Kidney (tissue), 13 donors: ENCODE measurements at regions not wholly inside any gene's neighbourhood (a gene's known extent, or its start where the extent isn't known, plus 50 kb on each side); places are given as distances from the start of the nearest gene placed in this dataset.

ENCODE experiments used
- DNase-seq, 5 donors: peaks; one replicate each; pipeline ENCODE4 v3.0.0-alpha.2; 2013 to 2020
- FAIRE-seq: peaks from 2 replicates; lab custom pipeline; 2012; peaks lifted over from hg19 to GRCh38; lab: Jason Lieb, UNC
- H3K27ac ChIP-seq, 2 donors: one replicate each; pipeline ENCODE4 v1.7.0; 2013; ENCODE audit warnings: low read depth in 2 of 2, low read length in 2 of 2, inconsistent platforms in 1 of 2
- H3K27me3 ChIP-seq: one replicate; pipeline ENCODE4 v1.7.1; 2013; ENCODE audit warnings: low read length, inconsistent platforms; ENCODE audit not compliant: control insufficient read depth, insufficient read depth
- H3K36me3 ChIP-seq, 3 donors: one replicate each; pipeline versions ENCODE4 v1.7.0 to v1.7.1; 2013; ENCODE audit warnings: low read length in 3 of 3, control low read depth in 1 of 3, inconsistent platforms in 1 of 3; ENCODE audit not compliant: insufficient read depth in 3 of 3, control insufficient read depth in 2 of 3
- H3K4me1 ChIP-seq, 3 donors: one replicate each; pipeline versions ENCODE4 v1.7.0 to v1.7.1; 2013; ENCODE audit warnings: low read length in 3 of 3, inconsistent platforms in 1 of 3, low read depth in 1 of 3; ENCODE audit not compliant: control insufficient read depth in 2 of 3, insufficient read depth in 2 of 3
- H3K4me3 ChIP-seq, 3 donors: one replicate each; pipeline versions ENCODE4 v1.7.0 to v1.8.1; 2013; ENCODE audit warnings: low read length in 3 of 3, control low read depth in 1 of 3, inconsistent platforms in 1 of 3
- H3K9ac ChIP-seq, 3 donors: one replicate each; pipeline versions ENCODE4 v1.7.0 to v1.7.1; 2013; ENCODE audit warnings: low read length in 3 of 3, control low read depth in 1 of 3, inconsistent platforms in 1 of 3
- H3K9me3 ChIP-seq, 3 donors: one replicate each; pipeline versions ENCODE4 v1.7.0 to v1.7.1; 2013; ENCODE audit warnings: low read length in 3 of 3, control low read depth in 1 of 3, inconsistent platforms in 1 of 3; ENCODE audit not compliant: control insufficient read depth in 2 of 3, insufficient read depth in 1 of 3
- CTCF ChIP-seq: IDR thresholded peaks from 3 replicates; pipeline ENCODE4 v1.5.1; 2012; ENCODE audit warnings: mild to moderate bottlenecking, moderate library complexity, borderline replicate concordance; ENCODE audit not compliant: insufficient read depth; ENCODE audit errors: extremely low read depth
- intact Hi-C: fragments of 100-400 bp; cut with DNase I; formaldehyde crosslinking; loops from one replicate; pipeline ENCODE4 v1.11.1; 2022
- donor health status: control.
- donor health status: control.
- donor health status: control.
- donor health status: control.
- donor health status: control.
- donor health status: DM: yes; HTN: yes; CAD: no.
- donor health status: Normal renal cell carcinoma (clear cell type).

- no peak overlapping the region for H3K9ac ChIP-seq
- TF ChIP-seq CTCF = no peak
- H3K4me3 ChIP-seq = no peak overlapping the region
- intact Hi-C loops = no loop called here
- H3K27me3 ChIP-seq = no peaks in the 10 kb centered on the region
- no peaks in the 10 kb centered on the region for H3K9me3 ChIP-seq
- no peaks in the 10 kb centered on the region for H3K36me3 ChIP-seq
- DNase-seq (no peak), FAIRE-seq (no peak)
- H3K4me1 ChIP-seq = no peaks in the 10 kb centered on the region
- H3K27ac ChIP-seq = no peak overlapping the region
Measured at GRCh38 chr5:58403822-58404433, 56.0 kb downstream of the PLK2 start.

GRCh38 chr5:58401701-58402100 lies 58.2 kb downstream of the PLK2 start:
- Histone ChIP-seq H3K27me3 (no peaks in the 10 kb centered on the region), H3K27ac (no peak overlapping the region), H3K9ac (no peak overlapping the region), H3K36me3 (no peaks in the 10 kb centered on the region), H3K9me3 (no peaks in the 10 kb centered on the region), H3K4me3 (no peak overlapping the region), H3K4me1 (no peaks in the 10 kb centered on the region)
- no peak for DNase-seq
- intact Hi-C loops = no loop called here
- no peak for FAIRE-seq
- no peak for TF ChIP-seq CTCF

GRCh38 chr5:58400737-58401136 lies 59.1 kb downstream of the PLK2 start:
- TF ChIP-seq CTCF = no peak
- DNase-seq (no peak), FAIRE-seq (no peak)
- H3K27me3 ChIP-seq = no peaks in the 10 kb centered on the region
- no peaks in the 10 kb centered on the region for H3K9me3 ChIP-seq
- H3K9ac ChIP-seq = no peak overlapping the region
- no peaks in the 10 kb centered on the region for H3K36me3 ChIP-seq
- H3K27ac ChIP-seq = no peak overlapping the region
- H3K4me1 ChIP-seq = no peaks in the 10 kb centered on the region
- no peak overlapping the region for H3K4me3 ChIP-seq
- intact Hi-C loops = no loop called here

GRCh38 chr5:58399951-58400350 lies 59.9 kb downstream of the PLK2 start:
- FAIRE-seq (no peak), DNase-seq (no peak)
- no peak for TF ChIP-seq CTCF
- no peak overlapping the region for H3K9ac ChIP-seq
- no peaks in the 10 kb centered on the region for H3K4me1 ChIP-seq
- H3K36me3 ChIP-seq = no peaks in the 10 kb centered on the region
- no peak overlapping the region for H3K4me3 ChIP-seq
- H3K27ac ChIP-seq = no peak overlapping the region
- no peaks in the 10 kb centered on the region for H3K9me3 ChIP-seq
- intact Hi-C loops = no loop called here
- no peaks in the 10 kb centered on the region for H3K27me3 ChIP-seq
